ENCODE measurements at regions not wholly inside any gene's neighbourhood (a gene's known extent, or its start where the extent isn't known, plus 50 kb on each side); places are given as distances from the start of the nearest gene placed in this dataset.

GRCh38 chr7:27299861-27300260, 57.3 kb downstream of the EVX1 start:
- Histone ChIP-seq H3K9ac (ENCODE audit: low read length) (no peak overlapping the region), H4K20me1 (ENCODE audit: low read length) (no peaks in the 10 kb centered on the region), H3K4me3 (ENCODE audit: low read length) (no peak overlapping the region), H3K79me2 (ENCODE audit: low read length) (no peaks in the 10 kb centered on the region), H3K9me3 (ENCODE audit: low read length) (no peaks in the 10 kb centered on the region), H3K4me2 (ENCODE audit: low read length) (peak overlapping the region; percentile 4), H3K27me3 (ENCODE audit: low read length) (no peaks in the 10 kb centered on the region), H2AFZ (ENCODE audit: low read length) (no peak overlapping the region), H3K36me3 (ENCODE audit: low read depth, low read length) (no peaks in the 10 kb centered on the region), H3K9me2 (replicated peaks; ENCODE audit: low read length) (no peaks in the 10 kb centered on the region), H3F3A (ENCODE audit: low read length, unreplicated experiment) (no peaks in the 10 kb centered on the region), H3K4me1 (ENCODE audit: insufficient read depth, low read length) (peaks cover 13% of the 10 kb centered on the region), H3K27ac (ENCODE audit: low read length) (no peak overlapping the region)
- BruUV-seq (replicated peaks), result no TSS peak
- CTCF ChIA-PET, result no interaction called here
- ATAC-seq (no peak), DNase-seq (no peak)
- no peak for TF ChIP-seq EZH2phosphoT487 (IDR thresholded peaks at IDR 0.05; ENCODE audit: borderline replicate concordance, low read length)
- no peak for TF ChIP-seq EZH2 (IDR thresholded peaks at IDR 0.05; ENCODE audit: low read length, unreplicated experiment)
- TF ChIP-seq CTCF (conservative IDR thresholded peaks at IDR 0.05; ENCODE audit: low read depth, low read length), result no peak
- POLR2A ChIA-PET (ENCODE audit: unreplicated experiment), result no interaction called here
- intact Hi-C loops (cut with micrococcal nuclease), result no loop called here

- peak; percentile 95 for ATAC-seq
- ChIA-PET CTCF (no interaction called here), POLR2A (ENCODE audit: unreplicated experiment) (no interaction called here)
- Histone ChIP-seq H3K27me3 (ENCODE audit: low read length) (no peaks in the 10 kb centered on the region), H3K36me3 (ENCODE audit: low read depth, low read length) (no peaks in the 10 kb centered on the region), H4K20me1 (ENCODE audit: low read length) (no peaks in the 10 kb centered on the region), H3K9me3 (ENCODE audit: low read length) (no peaks in the 10 kb centered on the region), H2AFZ (ENCODE audit: low read length) (no peak overlapping the region), H3K4me2 (ENCODE audit: low read length) (peak overlapping the region; percentile 4), H3K9ac (ENCODE audit: low read length) (no peak overlapping the region), H3K27ac (ENCODE audit: low read length) (no peak overlapping the region), H3K4me3 (ENCODE audit: low read length) (no peak overlapping the region), H3K79me2 (ENCODE audit: low read length) (no peaks in the 10 kb centered on the region), H3F3A (ENCODE audit: low read length, unreplicated experiment) (no peaks in the 10 kb centered on the region), H3K4me1 (ENCODE audit: insufficient read depth, low read length) (peaks cover 13% of the 10 kb centered on the region), H3K9me2 (replicated peaks; ENCODE audit: low read length) (no peaks in the 10 kb centered on the region)
- intact Hi-C loops (cut with micrococcal nuclease), result no loop called here
- no TSS peak for BruUV-seq (replicated peaks)
- DNase-seq, result peak; percentile 77
- TF ChIP-seq CTCF (conservative IDR thresholded peaks at IDR 0.05; ENCODE audit: low read depth, low read length), result no peak
- TF ChIP-seq EZH2phosphoT487 (IDR thresholded peaks at IDR 0.05; ENCODE audit: borderline replicate concordance, low read length), result no peak
- no peak for TF ChIP-seq EZH2 (IDR thresholded peaks at IDR 0.05; ENCODE audit: low read length, unreplicated experiment)
Measured at GRCh38 chr7:27300421-27300820, 57.8 kb downstream of the EVX1 start.

GRCh38 chr7:27302590-27302989, 60.0 kb downstream of the EVX1 start:
- H3K4me3 ChIP-seq (ENCODE audit: low read length), result no peak overlapping the region
- no peaks in the 10 kb centered on the region for H3K9me2 ChIP-seq (replicated peaks; ENCODE audit: low read length)
- no peaks in the 10 kb centered on the region for H3K27me3 ChIP-seq (ENCODE audit: low read length)
- H3K9ac ChIP-seq (ENCODE audit: low read length), result no peak overlapping the region
- no peak overlapping the region for H2AFZ ChIP-seq (ENCODE audit: low read length)
- DNase-seq (no peak), ATAC-seq (no peak)
- H3K79me2 ChIP-seq (ENCODE audit: low read length), result no peaks in the 10 kb centered on the region
- H3K4me2 ChIP-seq (ENCODE audit: low read length), result no peak overlapping the region
- H4K20me1 ChIP-seq (ENCODE audit: low read length), result no peaks in the 10 kb centered on the region
- POLR2A ChIA-PET (ENCODE audit: unreplicated experiment), result no interaction called here
- intact Hi-C loops (cut with micrococcal nuclease), result no loop called here
- H3K9me3 ChIP-seq (ENCODE audit: low read length), result no peaks in the 10 kb centered on the region
- no peaks in the 10 kb centered on the region for H3K36me3 ChIP-seq (ENCODE audit: low read depth, low read length)
- peaks cover 13% of the 10 kb centered on the region for H3K4me1 ChIP-seq (ENCODE audit: insufficient read depth, low read length)
- CTCF ChIA-PET, result no interaction called here
- no peaks in the 10 kb centered on the region for H3F3A ChIP-seq (ENCODE audit: low read length, unreplicated experiment)
- TF ChIP-seq EZH2 (IDR thresholded peaks at IDR 0.05; ENCODE audit: low read length, unreplicated experiment) (no peak), EZH2phosphoT487 (IDR thresholded peaks at IDR 0.05; ENCODE audit: borderline replicate concordance, low read length) (no peak), CTCF (conservative IDR thresholded peaks at IDR 0.05; ENCODE audit: low read depth, low read length) (no peak)
- no peak overlapping the region for H3K27ac ChIP-seq (ENCODE audit: low read length)
- no TSS peak for BruUV-seq (replicated peaks)
